Urothelium cell line (cell line): ENCODE measurements at regions not wholly inside any gene's neighbourhood (a gene's known extent, or its start where the extent isn't known, plus 50 kb on each side); places are given as distances from the start of the nearest gene placed in this dataset.

Experiments used
- DNase-seq: peaks from one replicate; pipeline ENCODE4 v3.0.0; 2011; ENCODE audit warnings: low spot score, mixed read lengths
- FAIRE-seq: peaks from 2 replicates; lab custom pipeline; 2011; peaks lifted over from hg19 to GRCh38; lab: Jason Lieb, UNC

DNA sequence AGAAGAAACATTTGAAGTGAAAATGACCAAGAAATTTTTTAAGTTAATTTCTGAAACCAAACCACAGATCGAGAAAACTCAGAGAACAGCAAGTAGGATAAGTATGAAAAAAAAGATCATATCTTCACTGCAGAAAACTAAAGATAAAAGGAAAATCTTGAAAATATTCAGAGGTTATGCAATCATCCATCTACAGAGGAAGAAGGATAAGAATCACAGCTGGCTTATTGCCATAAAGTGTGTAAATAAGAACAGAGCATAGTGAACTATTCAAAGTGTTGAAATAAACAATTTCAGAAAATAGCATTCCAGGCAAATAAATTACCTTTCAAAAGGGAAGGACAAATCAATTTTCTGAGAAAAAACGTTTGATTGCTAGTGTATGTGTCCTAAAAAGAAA lies 1191.7 kb upstream of the CDH6 start:
- FAIRE-seq: no peak
- DNase-seq: no peak

GRCh38 chr5:30000231-30000630 lies 1193.3 kb upstream of the CDH6 start:
- no peak for DNase-seq
- FAIRE-seq: no peak

GRCh38 chr5:29995154-29995553 lies 1198.3 kb upstream of the CDH6 start:
- no peak for DNase-seq
- FAIRE-seq: no peak

DNA sequence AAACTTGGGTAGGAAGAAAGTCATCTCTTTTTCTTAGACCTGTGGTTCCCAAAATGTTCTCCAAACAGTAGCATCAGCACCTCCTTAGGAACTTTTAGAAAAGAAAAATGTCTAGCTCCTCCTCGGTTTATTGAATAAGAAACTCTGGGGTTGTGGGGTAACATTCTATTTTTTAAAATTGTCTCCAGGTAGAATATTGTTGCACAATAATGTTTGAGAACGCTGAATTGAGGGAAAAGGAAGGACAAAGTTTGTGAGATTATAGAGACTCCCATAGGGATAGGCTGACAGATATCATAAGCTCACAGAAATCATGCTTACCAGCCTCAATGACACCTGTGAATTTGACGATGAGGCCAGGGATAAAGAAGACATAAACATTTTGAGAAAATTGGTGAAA lies 1199.0 kb upstream of the CDH6 start:
- FAIRE-seq: no peak

DNA sequence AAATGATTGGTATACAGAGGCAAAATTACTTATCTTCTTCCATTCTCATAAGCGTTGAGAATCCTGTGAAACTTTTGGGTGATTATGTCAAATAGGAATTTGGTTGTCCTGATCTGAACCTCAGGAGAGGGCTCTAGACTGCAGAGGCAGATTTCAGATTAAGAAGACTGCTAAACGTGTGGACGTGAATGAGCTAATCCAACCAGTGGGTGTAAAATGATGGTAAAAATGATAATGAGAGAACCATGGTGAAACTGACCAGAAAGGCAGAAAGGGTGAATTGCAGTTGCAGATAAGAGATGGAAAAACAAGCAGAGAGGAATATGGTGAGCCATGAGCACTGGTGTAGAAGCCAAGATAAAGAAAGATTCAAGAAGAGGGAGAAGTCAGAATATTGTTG lies 1200.2 kb upstream of the CDH6 start:
- DNase-seq (no peak), FAIRE-seq (no peak)

More for the DNA sequence above, 1199.0 kb upstream of the CDH6 start:
- no peak for DNase-seq

DNA sequence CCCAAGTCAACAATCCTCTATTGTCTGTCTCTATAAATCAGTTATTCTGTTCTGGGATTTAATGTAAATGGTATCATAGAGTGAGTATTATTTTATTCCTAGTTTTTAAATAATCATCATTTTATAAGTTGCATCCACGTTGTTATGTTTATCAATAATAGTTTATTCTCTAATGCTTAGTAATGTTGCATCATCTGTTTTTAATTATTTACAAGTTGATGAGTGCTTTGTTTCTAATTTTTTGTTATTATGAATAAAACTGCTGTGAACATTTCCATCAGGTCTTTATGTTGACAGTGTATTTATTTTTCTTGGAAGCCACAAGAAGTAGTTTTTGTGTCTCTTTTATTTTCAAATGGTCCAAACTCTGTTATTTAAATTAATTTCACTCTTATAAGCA lies 1201.2 kb upstream of the CDH6 start:
- FAIRE-seq (no peak), DNase-seq (no peak)

DNA sequence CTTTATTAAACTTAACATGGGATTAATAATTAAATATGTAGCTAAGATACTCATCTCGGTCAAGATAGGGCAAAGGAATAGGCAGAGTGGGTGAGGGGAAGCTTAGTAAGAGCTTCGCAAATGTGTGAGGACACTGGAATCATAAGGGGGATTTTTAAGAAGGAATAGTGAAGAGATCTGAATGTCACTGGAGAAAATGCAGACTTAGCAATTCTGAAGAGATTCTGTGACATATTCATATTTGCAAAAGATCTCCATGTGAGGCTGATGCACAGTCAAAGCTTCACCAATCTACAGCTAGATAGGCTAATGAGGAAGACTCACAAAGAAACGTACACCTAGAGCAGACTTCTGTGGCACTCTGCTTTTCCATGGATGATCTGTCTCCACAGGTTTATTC lies 1202.8 kb upstream of the CDH6 start:
- FAIRE-seq (no peak), DNase-seq (no peak)

- DNase-seq: no peak
- FAIRE-seq: no peak
Measured at GRCh38 chr5:29984156-29984540, 1209.3 kb upstream of the CDH6 start.

DNA sequence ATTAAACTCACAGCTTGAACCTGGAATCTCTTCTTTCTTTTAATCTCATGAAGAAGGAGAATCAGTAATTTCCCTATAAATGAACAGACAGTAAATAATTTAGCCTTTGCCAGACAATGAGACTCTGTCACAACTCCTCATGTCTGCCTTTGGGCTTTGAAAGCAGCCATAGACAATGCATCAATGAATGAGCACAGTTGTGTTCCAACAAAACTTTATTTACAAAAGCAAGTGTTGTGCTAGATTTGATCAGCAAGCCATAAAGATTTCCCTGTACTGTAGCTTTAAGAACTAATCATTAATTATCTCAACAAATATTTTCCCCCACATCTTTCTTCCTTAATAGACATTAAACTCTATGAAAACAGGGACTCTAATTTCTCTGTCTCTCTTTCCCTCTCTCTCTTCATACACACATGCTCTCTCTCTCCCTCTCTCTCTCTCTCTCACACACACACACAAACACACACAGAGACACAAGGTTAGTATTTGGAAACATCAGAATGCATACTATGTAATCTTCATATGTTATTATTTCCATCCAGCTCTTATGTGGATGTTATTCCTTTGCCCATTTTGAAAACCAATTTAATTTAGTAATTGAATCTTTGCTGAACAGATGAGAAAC lies 1209.8 kb upstream of the CDH6 start:
- DNase-seq: no peak
- no peak for FAIRE-seq

- DNase-seq (no peak), FAIRE-seq (no peak)
Measured at GRCh38 chr5:29982457-29982856, 1211.0 kb upstream of the CDH6 start.

DNA sequence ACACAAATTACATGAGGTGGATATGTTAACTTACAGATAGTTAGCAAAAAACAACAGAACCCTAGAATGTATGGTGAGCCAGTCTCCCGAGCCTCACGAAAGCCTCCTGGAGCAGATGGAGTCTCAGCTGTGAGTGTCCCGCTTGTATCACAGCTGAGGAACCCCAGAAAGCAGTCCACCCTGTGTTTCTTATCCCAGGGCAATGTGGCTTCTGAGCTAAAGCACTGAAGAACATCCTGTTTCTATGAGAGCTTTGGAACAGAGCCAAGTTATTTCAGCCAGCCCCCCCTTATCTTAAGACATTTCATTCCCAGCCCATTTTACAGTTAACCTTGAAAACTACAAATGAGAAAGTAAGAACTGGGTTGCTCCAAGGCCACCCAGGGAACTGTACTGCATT lies 1220.9 kb upstream of the CDH6 start:
- FAIRE-seq: no peak

DNA sequence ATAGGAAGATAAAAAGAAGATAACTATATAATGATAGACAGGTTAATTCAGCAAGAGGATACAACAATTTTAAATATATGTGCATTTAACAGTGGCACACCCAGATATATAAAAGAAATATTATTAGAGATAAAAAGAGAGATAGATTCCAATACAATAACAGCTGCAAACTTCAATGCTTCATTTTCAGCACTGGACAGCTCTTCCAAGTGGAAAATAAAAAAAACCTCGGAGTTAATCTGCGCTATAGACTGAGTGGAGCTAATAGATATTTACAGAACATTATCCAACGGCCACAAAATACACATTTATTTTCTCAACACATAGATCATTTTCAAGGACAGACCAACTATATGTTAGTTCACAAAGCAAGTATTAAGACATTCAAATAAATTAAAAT lies 1229.5 kb upstream of the CDH6 start:
- no peak for DNase-seq
- FAIRE-seq: no peak

More for the DNA sequence above, 1220.9 kb upstream of the CDH6 start:
- DNase-seq: no peak

GRCh38 chr5:29960323-29960722 lies 1233.2 kb upstream of the CDH6 start:
- no peak for DNase-seq
- FAIRE-seq: no peak

- DNase-seq: no peak
- FAIRE-seq: no peak
Measured at GRCh38 chr5:29950416-29951145, 1242.9 kb upstream of the CDH6 start.

GRCh38 chr5:29949301-29949872 lies 1244.1 kb upstream of the CDH6 start:
- DNase-seq: no peak
- FAIRE-seq: no peak

DNA sequence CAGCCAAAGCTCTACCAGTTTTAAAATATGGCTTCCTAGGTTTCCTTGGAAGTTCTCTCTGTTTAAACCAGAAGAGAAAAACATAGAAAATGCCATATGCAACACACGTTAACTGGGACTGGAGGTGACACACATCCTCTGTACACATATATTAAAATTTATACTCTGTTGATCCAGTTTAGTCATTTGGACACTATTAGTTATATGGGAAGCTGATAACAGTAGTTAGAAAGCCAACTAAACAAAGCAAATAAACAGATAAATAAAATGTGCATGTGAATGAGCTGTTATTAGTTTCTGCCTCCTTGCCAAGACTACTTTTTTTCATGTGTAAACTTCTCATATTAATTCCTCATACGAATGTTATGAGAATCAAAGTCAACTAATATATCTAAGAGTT lies 1249.2 kb upstream of the CDH6 start:
- no peak for FAIRE-seq
- no peak for DNase-seq

GRCh38 chr5:29942089-29942488 lies 1251.4 kb upstream of the CDH6 start:
- DNase-seq: no peak
- no peak for FAIRE-seq

DNA sequence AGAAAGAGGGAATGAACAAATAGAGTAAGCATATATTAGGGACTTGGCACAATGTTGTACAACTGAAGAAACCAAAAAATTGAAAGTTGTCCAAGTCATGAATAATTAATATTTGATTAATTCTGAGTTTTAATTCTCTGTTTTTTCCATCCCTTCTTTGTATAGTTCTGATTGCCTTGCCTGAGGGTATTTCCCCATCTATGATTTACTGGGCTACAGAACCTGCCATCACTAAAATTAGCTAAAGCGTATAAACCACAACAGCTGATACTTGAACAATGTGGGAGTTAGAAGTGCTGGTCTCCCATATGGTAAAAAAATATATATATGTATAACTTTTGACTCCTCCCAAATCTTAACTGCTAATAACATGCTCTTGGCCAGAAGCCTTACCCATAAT lies 1253.5 kb upstream of the CDH6 start:
- FAIRE-seq: no peak

GRCh38 chr5:29935371-29935770 lies 1258.1 kb upstream of the CDH6 start:
- no peak for FAIRE-seq

More for the DNA sequence above, 1253.5 kb upstream of the CDH6 start:
- DNase-seq: no peak

GRCh38 chr5:29930316-29930715 lies 1263.2 kb upstream of the CDH6 start:
- FAIRE-seq: no peak
- DNase-seq: no peak

More at GRCh38 chr5:29935371-29935770, 1258.1 kb upstream of the CDH6 start:
- DNase-seq: no peak

GRCh38 chr5:29924107-29924506 lies 1269.4 kb upstream of the CDH6 start:
- DNase-seq (no peak), FAIRE-seq (no peak)

DNA sequence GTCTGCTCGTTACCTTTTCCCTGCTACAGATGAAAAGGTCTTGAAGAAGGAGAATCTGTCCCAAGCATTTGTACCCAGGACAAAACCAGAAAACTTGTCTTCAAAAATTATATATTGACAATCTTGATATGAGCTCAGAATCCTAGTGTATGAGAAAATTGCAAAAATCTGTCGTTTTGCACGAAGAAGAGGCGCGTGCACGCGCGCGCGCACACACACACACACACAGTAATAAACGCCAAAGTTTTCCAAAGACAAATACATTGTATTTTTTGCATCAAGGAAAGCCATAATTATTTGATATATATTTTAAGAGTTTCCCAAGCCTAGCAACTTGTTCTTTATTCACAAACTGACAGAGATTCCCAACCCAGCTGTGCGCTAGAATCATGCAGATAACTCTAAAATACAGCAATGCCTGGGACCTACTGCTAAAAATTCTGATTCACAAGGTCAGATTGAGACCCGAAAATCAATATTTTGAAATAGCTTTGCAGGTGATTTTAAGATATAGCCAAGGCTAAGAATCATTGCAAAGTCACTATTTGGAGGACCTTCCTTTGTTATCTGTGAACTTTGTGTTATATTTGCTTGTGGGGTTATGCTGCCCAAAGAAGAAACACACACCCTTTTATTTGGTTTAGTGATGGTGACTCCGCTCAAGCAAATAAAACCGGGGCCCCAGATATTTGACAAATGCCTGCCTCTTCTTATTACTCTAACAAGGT lies 1287.7 kb upstream of the CDH6 start:
- DNase-seq (no peak), FAIRE-seq (no peak)
